ENCODE measurements at regions not wholly inside any gene's neighbourhood (a gene's known extent, or its start where the extent isn't known, plus 50 kb on each side); places are given as distances from the start of the nearest gene placed in this dataset.

- H3K9ac ChIP-seq (ENCODE audit: low read length): no peak overlapping the region
- ATAC-seq: peak; percentile 53; the same call in 1 of the 2 replicates
- H3K27me3 ChIP-seq (ENCODE audit: insufficient read depth, low read length): no peaks in the 10 kb centered on the region
- CTCF ChIA-PET: no interaction called here
- H2AFZ ChIP-seq (ENCODE audit: low read depth, low read length, poor library complexity, severe bottlenecking): no peak overlapping the region
- TF ChIP-seq FOSL1 (IDR thresholded peaks at IDR 0.05; ENCODE audit: low read depth) (peak; percentile 32; the same call in 1 of the 2 replicates), POLR2AphosphoS5 (IDR thresholded peaks at IDR 0.05; ENCODE audit: low read depth, low read length) (no peak)
- H3K4me3 ChIP-seq (replicated peaks in 1 of 2; ENCODE audit: low read depth in 1 of 2, low read length in 2 of 2): no peak overlapping the region
- intact Hi-C loops (cut with micrococcal nuclease): no loop called here
- H3K4me2 ChIP-seq (ENCODE audit: low read length): no peak overlapping the region
- H3K4me1 ChIP-seq (ENCODE audit: control insufficient read depth in 1 of 2, insufficient read depth in 2 of 2, low read length in 2 of 2): peaks cover 0 to 4% of the 10 kb centered on the region in 2 experiments; a peak in 2 of 4 replicates
- RAD21 ChIA-PET (ENCODE audit: low non-redundant PET in 1 of 2, low total read pairs in 2 of 2, uncharacterized antibody in 2 of 2, unreplicated experiment in 2 of 2): no interaction called here
- BruUV-seq (replicated peaks): no TSS peak
- H4K20me1 ChIP-seq (ENCODE audit: insufficient read depth): no peaks in the 10 kb centered on the region
- H3K27ac ChIP-seq (ENCODE audit: low read depth, low read length): no peak overlapping the region
- H3K79me2 ChIP-seq (ENCODE audit: insufficient read depth, low read length): no peaks in the 10 kb centered on the region
- POLR2A ChIA-PET: no interaction called here
- no peaks in the 10 kb centered on the region for H3K9me3 ChIP-seq (ENCODE audit: control insufficient read depth in 1 of 2, insufficient read depth in 1 of 2, low read depth in 1 of 2, low read length in 2 of 2)
- no peak for DNase-seq (ENCODE audit: low read depth, low spot score)
- no peaks in the 10 kb centered on the region for H3K9me2 ChIP-seq (ENCODE audit: insufficient read depth)
- no peaks in the 10 kb centered on the region for H3K36me3 ChIP-seq (ENCODE audit: control insufficient read depth in 1 of 2, insufficient read depth in 2 of 2, low read length in 2 of 2)
These were observed 60.1 kb upstream of the DUSP10 start for GRCh38 chr1:221801773-221802516.

- Histone ChIP-seq H2AFZ (ENCODE audit: low read depth, low read length, poor library complexity, severe bottlenecking) (no peak overlapping the region), H3K4me2 (ENCODE audit: low read length) (no peak overlapping the region), H3K79me2 (ENCODE audit: insufficient read depth, low read length) (no peaks in the 10 kb centered on the region), H3K4me3 (replicated peaks in 1 of 2; ENCODE audit: low read depth in 1 of 2, low read length in 2 of 2) (no peak overlapping the region), H3K27ac (ENCODE audit: low read depth, low read length) (no peak overlapping the region), H3K4me1 (ENCODE audit: control insufficient read depth in 1 of 2, insufficient read depth in 2 of 2, low read length in 2 of 2) (peaks cover 0 to 4% of the 10 kb centered on the region in 2 experiments; a peak in 2 of 4 replicates), H3K27me3 (ENCODE audit: insufficient read depth, low read length) (no peaks in the 10 kb centered on the region), H3K36me3 (ENCODE audit: control insufficient read depth in 1 of 2, insufficient read depth in 2 of 2, low read length in 2 of 2) (no peaks in the 10 kb centered on the region), H3K9me2 (ENCODE audit: insufficient read depth) (no peaks in the 10 kb centered on the region), H3K9me3 (ENCODE audit: control insufficient read depth in 1 of 2, insufficient read depth in 1 of 2, low read depth in 1 of 2, low read length in 2 of 2) (no peaks in the 10 kb centered on the region), H4K20me1 (ENCODE audit: insufficient read depth) (no peaks in the 10 kb centered on the region), H3K9ac (ENCODE audit: low read length) (no peak overlapping the region)
- intact Hi-C loops (cut with micrococcal nuclease): no loop called here
- no TSS peak for BruUV-seq (replicated peaks)
- no peak for DNase-seq (ENCODE audit: low read depth, low spot score)
- ChIA-PET CTCF (no interaction called here), POLR2A (no interaction called here), RAD21 (ENCODE audit: low non-redundant PET in 1 of 2, low total read pairs in 2 of 2, uncharacterized antibody in 2 of 2, unreplicated experiment in 2 of 2) (no interaction called here)
- ATAC-seq: no peak
- no peak for TF ChIP-seq RAD21 (IDR thresholded peaks at IDR 0.05; ENCODE audit: low read depth)
- TF ChIP-seq CEBPB (IDR thresholded peaks at IDR 0.05; ENCODE audit: low read depth): no peak
- no peak for TF ChIP-seq MAX (IDR thresholded peaks at IDR 0.05)
- TF ChIP-seq, protein P1, sequence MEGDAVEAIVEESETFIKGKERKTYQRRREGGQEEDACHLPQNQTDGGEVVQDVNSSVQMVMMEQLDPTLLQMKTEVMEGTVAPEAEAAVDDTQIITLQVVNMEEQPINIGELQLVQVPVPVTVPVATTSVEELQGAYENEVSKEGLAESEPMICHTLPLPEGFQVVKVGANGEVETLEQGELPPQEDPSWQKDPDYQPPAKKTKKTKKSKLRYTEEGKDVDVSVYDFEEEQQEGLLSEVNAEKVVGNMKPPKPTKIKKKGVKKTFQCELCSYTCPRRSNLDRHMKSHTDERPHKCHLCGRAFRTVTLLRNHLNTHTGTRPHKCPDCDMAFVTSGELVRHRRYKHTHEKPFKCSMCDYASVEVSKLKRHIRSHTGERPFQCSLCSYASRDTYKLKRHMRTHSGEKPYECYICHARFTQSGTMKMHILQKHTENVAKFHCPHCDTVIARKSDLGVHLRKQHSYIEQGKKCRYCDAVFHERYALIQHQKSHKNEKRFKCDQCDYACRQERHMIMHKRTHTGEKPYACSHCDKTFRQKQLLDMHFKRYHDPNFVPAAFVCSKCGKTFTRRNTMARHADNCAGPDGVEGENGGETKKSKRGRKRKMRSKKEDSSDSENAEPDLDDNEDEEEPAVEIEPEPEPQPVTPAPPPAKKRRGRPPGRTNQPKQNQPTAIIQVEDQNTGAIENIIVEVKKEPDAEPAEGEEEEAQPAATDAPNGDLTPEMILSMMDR (IDR thresholded peaks at IDR 0.05 in 2 of 3, conservative IDR thresholded peaks at IDR 0.05 in 1 of 3; ENCODE audit: borderline replicate concordance in 1 of 3, insufficient read depth in 1 of 3, low read depth in 2 of 3, low read length in 2 of 3): no peak
- no peak for TF ChIP-seq POLR2AphosphoS5 (IDR thresholded peaks at IDR 0.05; ENCODE audit: low read depth, low read length)
- no peak for TF ChIP-seq TCF7L2 (IDR thresholded peaks at IDR 0.05; ENCODE audit: borderline replicate concordance, extremely low read depth, insufficient read depth, insufficient read length)
- TF ChIP-seq ELF1 (IDR thresholded peaks at IDR 0.05; ENCODE audit: borderline replicate concordance, low read depth): no peak
- no peak for TF ChIP-seq SP1 (IDR thresholded peaks at IDR 0.05; ENCODE audit: low read depth)
- no peak for TF ChIP-seq SRF (IDR thresholded peaks at IDR 0.05; ENCODE audit: low read depth)
- no peak for TF ChIP-seq YY1 (IDR thresholded peaks at IDR 0.05; ENCODE audit: extremely low read depth, insufficient replicate concordance, low read depth, low read length)
- TF ChIP-seq EGR1 (IDR thresholded peaks at IDR 0.05; ENCODE audit: low read depth): no peak
- TF ChIP-seq REST (IDR thresholded peaks at IDR 0.05; ENCODE audit: low read depth): no peak
- TF ChIP-seq, protein P2, sequence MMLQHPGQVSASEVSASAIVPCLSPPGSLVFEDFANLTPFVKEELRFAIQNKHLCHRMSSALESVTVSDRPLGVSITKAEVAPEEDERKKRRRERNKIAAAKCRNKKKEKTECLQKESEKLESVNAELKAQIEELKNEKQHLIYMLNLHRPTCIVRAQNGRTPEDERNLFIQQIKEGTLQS (IDR thresholded peaks at IDR 0.05): no peak
- TF ChIP-seq SIN3A (IDR thresholded peaks at IDR 0.05; ENCODE audit: low read depth): no peak
These were observed 59.4 kb upstream of the DUSP10 start for GRCh38 chr1:221801251-221801661.

Data from HCT116 (cell line).